GM21576 (cell line): ENCODE measurements at regions not wholly inside any gene's neighbourhood (a gene's known extent, or its start where the extent isn't known, plus 50 kb on each side); places are given as distances from the start of the nearest gene placed in this dataset.
"Not testable (repeated sequence)": the region's sequence is repeated elsewhere in the genome, so short reads cannot be mapped to it uniquely, and the experiment has no call there.

ENCODE experiments used
- ATAC-seq: cut with Tn5 transposase; IDR thresholded peaks from one replicate; pipeline ENCODE4 v1.9.1; 2021; ENCODE audit warnings: mild to moderate bottlenecking, moderate library complexity; ENCODE audit not compliant: unreplicated experiment

DNA sequence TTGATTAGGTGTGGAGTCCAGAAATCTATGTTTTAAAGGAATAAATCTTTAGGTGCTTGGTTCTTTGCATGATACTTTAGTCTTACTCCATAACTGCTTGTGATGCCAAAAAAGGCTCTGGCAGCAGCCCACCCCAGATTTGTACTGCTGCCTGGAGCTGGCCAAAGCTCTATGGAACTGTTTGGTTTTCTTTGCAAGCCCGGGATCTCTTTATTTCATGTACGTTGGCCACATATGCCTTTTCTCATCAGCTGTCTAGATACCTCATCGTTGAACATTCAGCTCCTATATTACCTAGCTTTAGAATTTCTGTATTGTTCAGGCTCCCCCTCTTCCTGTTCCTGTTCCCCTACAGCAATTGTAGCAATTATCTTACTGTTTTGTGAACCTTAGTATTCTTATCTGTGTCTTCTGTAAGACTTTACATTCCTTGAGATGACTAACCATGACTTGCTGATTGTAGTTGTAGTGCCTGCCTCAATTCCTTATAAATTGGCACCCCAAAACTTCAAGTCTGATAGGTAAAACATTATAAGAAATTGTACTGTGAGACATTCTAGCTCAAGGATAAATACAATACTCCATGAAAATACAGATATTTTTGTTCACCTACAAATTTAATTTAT lies 199.4 kb upstream of the GPRIN3 start:
- ATAC-seq: no peak

DNA sequence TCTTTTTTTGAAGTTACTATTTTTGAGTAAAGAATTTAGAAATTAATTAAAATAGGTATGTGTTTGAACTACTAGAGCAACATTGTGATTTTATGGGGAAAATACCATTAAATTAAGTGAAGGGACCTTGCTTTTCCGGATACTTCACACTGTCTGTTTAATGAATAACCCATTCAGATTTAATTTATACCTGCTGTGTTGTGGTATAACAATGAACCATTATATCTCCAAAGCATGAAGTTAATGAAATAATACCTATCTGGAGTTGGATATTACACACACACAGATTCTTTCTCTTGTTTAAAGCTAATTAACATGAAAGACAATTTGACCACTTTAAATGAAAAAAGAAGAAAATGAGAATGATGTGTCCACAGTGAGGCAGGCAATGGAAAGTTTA lies 195.0 kb upstream of the GPRIN3 start:
- ATAC-seq: no peak

GRCh38 chr4:89497517-89498308 lies 190.1 kb upstream of the GPRIN3 start:
- no peak for ATAC-seq

GRCh38 chr4:89496851-89497250 lies 189.3 kb upstream of the GPRIN3 start:
- ATAC-seq: no peak

- ATAC-seq: no peak
These were observed 185.8 kb upstream of the GPRIN3 start for GRCh38 chr4:89493367-89493766.

DNA sequence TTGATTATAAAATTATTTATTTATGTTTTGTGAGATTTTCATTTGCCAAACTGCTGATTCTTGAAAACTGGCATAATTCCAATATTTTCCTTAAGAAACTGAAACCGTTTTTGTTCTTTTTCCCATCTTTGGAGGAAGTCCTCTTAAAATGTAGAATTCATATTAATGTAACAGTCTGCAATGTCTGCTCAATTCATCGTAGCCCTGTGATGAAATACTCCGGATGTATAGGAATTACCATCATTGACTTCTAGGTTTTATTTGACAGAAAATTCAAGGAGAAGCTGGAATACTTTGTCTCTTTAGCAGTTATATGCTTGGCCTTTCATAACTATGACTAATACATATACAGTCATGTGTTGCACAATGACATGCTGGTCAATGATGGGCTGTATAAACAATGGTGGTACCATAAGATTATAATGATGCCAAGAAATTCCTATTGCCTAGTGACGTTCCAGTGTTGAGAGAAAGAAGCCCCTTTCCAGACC lies 185.0 kb upstream of the GPRIN3 start:
- ATAC-seq: no peak

DNA sequence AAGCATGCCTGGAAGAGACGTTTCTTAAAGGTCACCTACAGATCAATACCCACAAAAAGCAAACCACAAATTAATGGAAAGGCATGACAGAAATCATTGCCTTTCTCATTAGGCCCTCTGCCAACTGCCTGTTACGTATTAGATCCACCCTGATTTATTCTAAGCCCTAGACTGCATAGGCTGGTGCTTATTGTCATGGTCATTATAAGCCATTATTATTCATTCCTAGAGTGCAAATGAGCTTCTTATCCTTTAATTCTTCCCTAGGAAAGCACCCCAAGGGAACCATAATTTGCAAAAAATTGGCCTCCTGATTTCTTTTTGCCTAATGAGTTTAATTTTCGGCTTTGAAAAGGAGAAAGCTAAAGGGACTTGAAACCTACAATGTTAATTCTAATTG lies 184.2 kb upstream of the GPRIN3 start:
- no peak for ATAC-seq

- ATAC-seq: not testable (repeated sequence)
These were observed 182.4 kb upstream of the GPRIN3 start for GRCh38 chr4:89489921-89490431.

DNA sequence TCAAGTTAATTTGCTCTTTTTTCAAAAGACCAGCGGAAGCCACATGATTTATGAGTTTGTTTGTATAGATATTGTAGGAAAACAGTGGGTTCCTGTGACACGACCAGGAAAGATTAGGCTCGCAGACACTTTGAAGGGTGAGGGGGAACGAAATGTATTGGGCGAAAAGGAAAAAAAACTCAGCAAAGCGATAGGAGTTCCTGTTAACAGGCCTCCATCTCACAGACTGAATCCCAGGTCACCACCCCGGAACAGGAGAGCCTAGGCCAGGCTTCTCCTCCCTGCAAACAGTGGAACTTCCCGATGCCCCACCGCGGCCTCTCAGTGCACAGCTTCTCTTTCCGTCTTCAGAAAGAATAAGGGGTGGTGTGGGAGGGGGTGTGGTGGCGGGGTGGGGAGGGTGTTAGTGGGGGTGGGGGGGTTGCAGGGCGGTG lies 181.8 kb upstream of the GPRIN3 start:
- no peak for ATAC-seq

GRCh38 chr4:89488736-89489135 lies 181.1 kb upstream of the GPRIN3 start:
- no peak for ATAC-seq

GRCh38 chr4:89486673-89487072 lies 179.1 kb upstream of the GPRIN3 start:
- no peak for ATAC-seq

- no peak for ATAC-seq
These were observed 178.4 kb upstream of the GPRIN3 start for GRCh38 chr4:89486042-89486441.

GRCh38 chr4:89483833-89484232 lies 176.2 kb upstream of the GPRIN3 start:
- ATAC-seq: no peak

- ATAC-seq: no peak
These were observed 175.5 kb upstream of the GPRIN3 start for GRCh38 chr4:89482926-89483595.

DNA sequence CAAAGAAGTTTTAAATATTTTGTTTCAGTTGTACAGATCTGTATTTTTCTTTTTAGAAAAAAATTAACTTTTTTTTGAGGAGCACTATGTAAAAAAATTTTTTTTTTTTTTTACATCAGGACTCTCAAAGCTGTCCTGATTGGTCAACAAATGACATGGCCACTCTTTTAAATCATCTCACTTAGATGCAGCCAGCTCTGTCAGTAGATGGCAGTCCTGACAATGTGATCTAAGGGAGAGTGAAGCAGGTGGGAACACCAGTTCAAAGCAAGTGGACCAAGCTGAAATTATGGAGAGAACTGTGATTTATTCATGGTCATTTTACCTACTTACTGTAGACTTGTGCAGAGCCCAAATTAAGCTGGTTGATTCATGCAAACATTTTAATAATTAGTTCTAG lies 174.7 kb upstream of the GPRIN3 start:
- peak; percentile 96 for ATAC-seq

DNA sequence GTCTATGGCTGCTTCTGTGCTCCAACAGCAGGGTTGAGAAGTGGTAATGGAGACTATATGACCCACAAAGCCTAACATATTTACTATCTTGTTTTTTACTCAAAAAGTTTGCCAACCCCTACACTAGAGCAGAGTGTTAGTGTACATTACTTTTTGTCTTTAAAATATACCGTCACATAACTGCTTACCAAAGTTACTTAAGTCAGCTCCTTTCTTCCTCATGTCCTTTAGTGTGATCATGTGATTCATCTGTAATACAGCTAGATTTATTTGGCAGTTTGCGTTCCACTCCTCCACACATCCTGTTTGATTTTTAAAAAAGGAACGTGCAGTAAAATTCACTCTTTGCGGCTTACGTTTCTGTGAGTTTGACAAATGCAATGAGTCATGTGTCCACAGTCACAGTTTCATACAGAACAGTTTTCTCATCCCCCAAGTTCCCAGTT lies 162.4 kb upstream of the GPRIN3 start:
- peak; percentile 87 for ATAC-seq

DNA sequence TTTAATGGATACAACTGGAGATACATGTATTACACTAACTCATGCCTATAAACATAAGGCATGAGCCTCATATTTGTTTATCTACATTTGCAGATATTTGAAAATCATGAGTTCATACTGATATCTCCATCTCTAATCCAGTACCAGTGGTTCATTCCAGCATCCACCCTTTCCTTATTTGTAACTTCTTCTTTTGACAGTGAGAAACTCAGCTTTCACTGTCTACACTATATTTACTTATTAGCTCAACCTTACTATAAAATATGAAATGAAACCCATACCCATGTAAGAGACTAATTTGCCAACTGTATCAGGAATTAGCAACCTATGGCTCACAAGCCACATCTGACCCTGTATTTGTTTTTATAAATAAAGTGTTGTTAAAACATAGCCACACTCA lies 161.9 kb upstream of the GPRIN3 start:
- no peak for ATAC-seq

GRCh38 chr4:89468602-89469001 lies 161.0 kb upstream of the GPRIN3 start:
- no peak for ATAC-seq

DNA sequence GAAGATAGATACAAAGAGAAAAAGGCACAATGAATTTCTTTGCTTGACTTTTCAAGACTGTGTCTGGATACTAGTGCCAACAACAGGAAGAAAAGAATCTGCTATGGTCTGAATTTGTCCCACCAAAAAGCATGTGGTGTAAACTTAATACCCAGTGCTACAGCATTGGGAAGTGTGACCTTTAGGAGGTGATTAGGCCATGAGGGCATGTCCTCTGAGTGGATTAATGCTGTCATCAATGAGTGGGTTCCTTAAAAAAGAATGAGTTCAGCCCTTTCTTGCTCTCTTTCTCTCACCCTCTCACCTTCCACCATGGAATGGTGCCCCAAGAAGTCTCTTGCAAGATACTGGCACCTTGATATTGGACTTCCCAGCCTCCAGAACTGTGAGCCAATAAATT lies 155.7 kb upstream of the GPRIN3 start:
- ATAC-seq: no peak

- no peak for ATAC-seq
These were observed 139.9 kb upstream of the GPRIN3 start for GRCh38 chr4:89447543-89447942.

GRCh38 chr4:89446193-89446592 lies 138.6 kb upstream of the GPRIN3 start:
- no peak for ATAC-seq

DNA sequence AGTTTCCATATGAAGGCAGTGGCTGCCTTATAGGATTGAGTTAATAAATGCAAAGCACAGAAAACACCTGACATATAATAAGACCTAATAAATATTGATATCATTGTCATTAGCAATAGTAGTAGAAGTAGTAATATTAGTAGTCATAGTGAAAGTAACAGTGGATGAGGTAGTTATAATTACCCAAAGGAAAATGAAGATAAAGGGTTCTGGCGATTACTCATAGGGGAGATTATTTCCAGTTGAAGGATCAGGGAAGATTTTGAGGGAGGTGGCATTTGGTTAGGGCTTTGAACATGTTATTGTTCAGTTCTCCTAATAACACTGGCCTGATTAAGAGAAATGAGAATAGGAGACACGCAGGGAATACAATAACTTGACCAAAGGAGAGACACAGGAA lies 131.9 kb upstream of the GPRIN3 start:
- no peak for ATAC-seq
